Loucy (cell line): ENCODE measurements at regions not wholly inside any gene's neighbourhood (a gene's known extent, or its start where the extent isn't known, plus 50 kb on each side); places are given as distances from the start of the nearest gene placed in this dataset.

ENCODE experiments used
- EZH2phosphoT487 ChIP-seq: fragments of 200-600 bp; IDR thresholded peaks from 2 replicates; pipeline ENCODE4 v1.6.1; 2018; ENCODE audit warnings: antibody characterized with exemption, mild to moderate bottlenecking, moderate library complexity, borderline replicate concordance
- TF ChIP-seq, protein P1 (sequence below): fragments of 200-600 bp; sonication (generic); conservative IDR thresholded peaks from 2 replicates; pipeline ENCODE4 v1.5.1; 2014; ENCODE audit warnings: mild to moderate bottlenecking, antibody characterized with exemption, low read length

DNA sequence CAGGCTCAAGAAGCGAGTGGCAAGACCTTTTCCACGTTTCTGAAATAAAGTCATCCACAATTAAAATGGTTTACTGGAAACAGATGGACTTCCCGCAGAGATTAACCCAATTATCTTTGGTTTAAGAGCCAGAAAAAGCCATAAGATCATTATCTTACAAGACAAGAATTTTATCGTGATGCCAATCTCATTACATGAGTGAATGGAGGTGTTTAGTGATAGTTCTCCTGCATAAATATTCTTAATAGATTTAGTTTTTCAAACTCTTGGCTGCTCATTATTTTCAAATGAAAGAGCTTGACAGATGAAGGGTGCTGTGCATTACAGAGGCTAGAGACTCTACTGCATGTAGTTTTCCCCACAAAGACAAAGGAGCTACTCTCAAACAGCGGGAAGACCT, 1028.4 kb upstream of the PIK3C3 start:
- no peak for TF ChIP-seq EZH2phosphoT487
- TF ChIP-seq, protein P1, sequence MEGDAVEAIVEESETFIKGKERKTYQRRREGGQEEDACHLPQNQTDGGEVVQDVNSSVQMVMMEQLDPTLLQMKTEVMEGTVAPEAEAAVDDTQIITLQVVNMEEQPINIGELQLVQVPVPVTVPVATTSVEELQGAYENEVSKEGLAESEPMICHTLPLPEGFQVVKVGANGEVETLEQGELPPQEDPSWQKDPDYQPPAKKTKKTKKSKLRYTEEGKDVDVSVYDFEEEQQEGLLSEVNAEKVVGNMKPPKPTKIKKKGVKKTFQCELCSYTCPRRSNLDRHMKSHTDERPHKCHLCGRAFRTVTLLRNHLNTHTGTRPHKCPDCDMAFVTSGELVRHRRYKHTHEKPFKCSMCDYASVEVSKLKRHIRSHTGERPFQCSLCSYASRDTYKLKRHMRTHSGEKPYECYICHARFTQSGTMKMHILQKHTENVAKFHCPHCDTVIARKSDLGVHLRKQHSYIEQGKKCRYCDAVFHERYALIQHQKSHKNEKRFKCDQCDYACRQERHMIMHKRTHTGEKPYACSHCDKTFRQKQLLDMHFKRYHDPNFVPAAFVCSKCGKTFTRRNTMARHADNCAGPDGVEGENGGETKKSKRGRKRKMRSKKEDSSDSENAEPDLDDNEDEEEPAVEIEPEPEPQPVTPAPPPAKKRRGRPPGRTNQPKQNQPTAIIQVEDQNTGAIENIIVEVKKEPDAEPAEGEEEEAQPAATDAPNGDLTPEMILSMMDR = no peak
